SK-N-SH treated with all-trans-retinoic acid at 6 μM for 48 hours (cell line): ENCODE measurements at regions not wholly inside any gene's neighbourhood (a gene's known extent, or its start where the extent isn't known, plus 50 kb on each side); places are given as distances from the start of the nearest gene placed in this dataset.

Source experiments
- ATAC-seq: fragments of 200-7000 bp; cut with Tn5 transposase; 3 replicates; pipeline ENCODE4 v1.9.1; 2020; ENCODE audit warnings: mild to moderate bottlenecking, moderate library complexity
- ARNTL ChIP-seq: fragments of 450-650 bp; formaldehyde crosslinking; IDR thresholded peaks from 2 replicates; pipeline ENCODE4 v1.5.0; 2020; ENCODE audit warnings: low read depth, mild to moderate bottlenecking, moderate library complexity, borderline replicate concordance
- BACH2 ChIP-seq: fragments of 250-450 bp; sonication (Bioruptor Pico); IDR thresholded peaks from 2 replicates; pipeline ENCODE4 v1.9.0; 2021; ENCODE audit warnings: mild to moderate bottlenecking, borderline replicate concordance
- CREB5 ChIP-seq: fragments of 250-450 bp; sonication (Bioruptor Pico); IDR thresholded peaks from 2 replicates; pipeline ENCODE4 v1.5.1; 2020; ENCODE audit warnings: low read depth, mild to moderate bottlenecking, moderate library complexity
- CSDC2 ChIP-seq: fragments of 250-450 bp; sonication (Bioruptor Pico); IDR thresholded peaks from 2 replicates; pipeline ENCODE4 v1.5.0; 2020; ENCODE audit warnings: mild to moderate bottlenecking, moderate library complexity
- CSRNP3 ChIP-seq: fragments of 250-450 bp; sonication (Bioruptor Pico); IDR thresholded peaks from 2 replicates; pipeline ENCODE4 v1.5.1; 2021; ENCODE audit warnings: mild to moderate bottlenecking, moderate library complexity
- ESRRG ChIP-seq: fragments of 250-450 bp; sonication (Bioruptor Pico); IDR thresholded peaks from 2 replicates; pipeline ENCODE4 v1.6.1; 2021; ENCODE audit warnings: mild to moderate bottlenecking
- GLIS3 ChIP-seq: fragments of 250-450 bp; sonication (Bioruptor Pico); IDR thresholded peaks from 2 replicates; pipeline ENCODE4 v1.5.0; 2020; ENCODE audit warnings: mild to moderate bottlenecking, moderate library complexity
- ISL1 ChIP-seq: fragments of 250-450 bp; sonication (Bioruptor Pico); IDR thresholded peaks from 2 replicates; pipeline ENCODE4 v2.1.2; 2022; ENCODE audit warnings: mild to moderate bottlenecking, moderate library complexity
- OSR1 ChIP-seq: fragments of 250-450 bp; sonication (Bioruptor Pico); IDR thresholded peaks from 2 replicates; pipeline ENCODE4 v1.8.0; 2022; ENCODE audit warnings: moderate library complexity, mild to moderate bottlenecking, inconsistent platforms
- PATZ1 ChIP-seq: fragments of 250-450 bp; sonication (Bioruptor Pico); IDR thresholded peaks from 2 replicates; pipeline ENCODE4 v1.8.0; 2020; ENCODE audit warnings: mild to moderate bottlenecking, moderate library complexity, borderline replicate concordance
- PPARA ChIP-seq: fragments of 250-450 bp; sonication (Bioruptor Pico); IDR thresholded peaks from 2 replicates; pipeline ENCODE4 v1.5.0; 2020; ENCODE audit warnings: mild to moderate bottlenecking, borderline replicate concordance
- RARB ChIP-seq: fragments of 250-450 bp; sonication (Bioruptor Pico); IDR thresholded peaks from 2 replicates; pipeline ENCODE4 v1.8.0; 2021; ENCODE audit warnings: mild to moderate bottlenecking, moderate library complexity
- SNAI2 ChIP-seq: fragments of 250-450 bp; sonication (Bioruptor Pico); IDR thresholded peaks from 2 replicates; pipeline ENCODE4 v1.5.0; 2020; ENCODE audit warnings: mild to moderate bottlenecking, moderate library complexity
- TCF4 ChIP-seq: fragments of 250-450 bp; sonication (Bioruptor Pico); IDR thresholded peaks from 2 replicates; pipeline ENCODE4 v1.8.0; 2021; ENCODE audit warnings: mild to moderate bottlenecking, moderate library complexity, borderline replicate concordance
- TOX ChIP-seq: fragments of 250-450 bp; sonication (Bioruptor Pico); IDR thresholded peaks from 2 replicates; pipeline ENCODE4 v1.8.0; 2021; ENCODE audit warnings: mild to moderate bottlenecking, moderate library complexity, borderline replicate concordance
- TSHZ2 ChIP-seq: fragments of 250-450 bp; sonication (Bioruptor Pico); IDR thresholded peaks from 2 replicates; pipeline ENCODE4 v1.5.0; 2020; ENCODE audit warnings: mild to moderate bottlenecking, moderate library complexity
- ZC3H10 ChIP-seq: fragments of 250-450 bp; sonication (Bioruptor Pico); IDR thresholded peaks from 2 replicates; pipeline ENCODE4 v1.5.1; 2021; ENCODE audit warnings: mild to moderate bottlenecking, moderate library complexity
- ZFP3 ChIP-seq: fragments of 250-450 bp; sonication (Bioruptor Pico); IDR thresholded peaks from 2 replicates; pipeline ENCODE4 v1.5.0; 2020; ENCODE audit warnings: mild to moderate bottlenecking, moderate library complexity
- ZFP30 ChIP-seq: fragments of 450-650 bp; formaldehyde crosslinking; IDR thresholded peaks from 2 replicates; pipeline ENCODE4 v1.5.0; 2022; ENCODE audit warnings: mild to moderate bottlenecking, moderate library complexity
- ZNF565 ChIP-seq: fragments of 450-650 bp; formaldehyde crosslinking; conservative IDR thresholded peaks from 2 replicates; pipeline ENCODE4 v1.5.0; 2020; ENCODE audit warnings: low read depth, mild to moderate bottlenecking, moderate library complexity
- ZNF70 ChIP-seq: fragments of 450-650 bp; formaldehyde crosslinking; IDR thresholded peaks from 2 replicates; pipeline ENCODE4 v1.5.0; 2020; ENCODE audit warnings: mild to moderate bottlenecking, moderate library complexity
- ZNF8 ChIP-seq: fragments of 450-650 bp; formaldehyde crosslinking; IDR thresholded peaks from 2 replicates; pipeline ENCODE4 v1.5.0; 2020; ENCODE audit warnings: mild to moderate bottlenecking, moderate library complexity

GRCh38 chr18:70966419-70966818, 677.6 kb downstream of the SOCS6 start:
- no peak for ATAC-seq
- TF ChIP-seq ISL1 (CRISPR knock-in tag) (no peak), GLIS3 (CRISPR knock-in tag) (no peak), TSHZ2 (CRISPR knock-in tag) (no peak), CSRNP3 (CRISPR knock-in tag) (no peak), SNAI2 (CRISPR knock-in tag) (no peak), CREB5 (CRISPR knock-in tag) (no peak), ARNTL (CRISPR knock-in tag) (no peak), TCF4 (CRISPR knock-in tag) (no peak), ZNF565 (CRISPR knock-in tag) (no peak), ESRRG (CRISPR knock-in tag) (no peak), CSDC2 (CRISPR knock-in tag) (no peak), OSR1 (no peak)

GRCh38 chr18:70961939-70962338, 673.1 kb downstream of the SOCS6 start:
- TF ChIP-seq TCF4 (CRISPR knock-in tag) (no peak), ISL1 (CRISPR knock-in tag) (no peak), ARNTL (CRISPR knock-in tag) (no peak), ZNF70 (CRISPR knock-in tag) (no peak), GLIS3 (CRISPR knock-in tag) (no peak), ZFP30 (no peak), CREB5 (CRISPR knock-in tag) (no peak), BACH2 (CRISPR knock-in tag) (no peak), ZFP3 (CRISPR knock-in tag) (no peak), PATZ1 (no peak), PPARA (CRISPR knock-in tag) (no peak), RARB (CRISPR knock-in tag) (no peak), CSRNP3 (CRISPR knock-in tag) (no peak)
- ATAC-seq: no peak

GRCh38 chr18:70956554-70956953, 667.7 kb downstream of the SOCS6 start:
- ATAC-seq: no peak
- TF ChIP-seq GLIS3 (CRISPR knock-in tag) (no peak), TOX (CRISPR knock-in tag) (no peak), ESRRG (CRISPR knock-in tag) (no peak), TSHZ2 (CRISPR knock-in tag) (no peak), ISL1 (CRISPR knock-in tag) (no peak), TCF4 (CRISPR knock-in tag) (no peak), PPARA (CRISPR knock-in tag) (no peak), ZNF565 (CRISPR knock-in tag) (no peak), ZFP3 (CRISPR knock-in tag) (no peak), OSR1 (no peak), RARB (CRISPR knock-in tag) (no peak), CREB5 (CRISPR knock-in tag) (no peak), ZC3H10 (CRISPR knock-in tag) (no peak), ZNF8 (CRISPR knock-in tag) (no peak), SNAI2 (CRISPR knock-in tag) (no peak), ZNF70 (CRISPR knock-in tag) (no peak), BACH2 (CRISPR knock-in tag) (no peak), ZFP30 (no peak)
